ENCODE measurements at regions not wholly inside any gene's neighbourhood (a gene's known extent, or its start where the extent isn't known, plus 50 kb on each side); places are given as distances from the start of the nearest gene placed in this dataset.

GRCh38 chr5:174426851-174427250, 297.5 kb upstream of the MSX2 start:
- H3K4me3 ChIP-seq = no peak overlapping the region
- no peaks in the 10 kb centered on the region for H3K9me3 ChIP-seq
- no peak for ATAC-seq (ENCODE audit: insufficient number of reproducible peaks, low FRiP score, low read depth)
- no peaks in the 10 kb centered on the region for H3K36me3 ChIP-seq
- DNase-seq (ENCODE audit: low spot score) = no peak
- H3K27ac ChIP-seq = no peak overlapping the region
- H3K4me1 ChIP-seq (ENCODE audit: control insufficient read depth in 1 of 2, low read depth in 2 of 2) = no peaks in the 10 kb centered on the region
- TF ChIP-seq CTCF (IDR thresholded peaks at IDR 0.05) = no peak
- H3K27me3 ChIP-seq (replicated peaks; ENCODE audit: insufficient read depth) = no peaks in the 10 kb centered on the region

GRCh38 chr5:174427304-174427703, 297.1 kb upstream of the MSX2 start:
- DNase-seq (ENCODE audit: low spot score) (no peak), ATAC-seq (ENCODE audit: insufficient number of reproducible peaks, low FRiP score, low read depth) (no peak)
- Histone ChIP-seq H3K4me1 (ENCODE audit: control insufficient read depth in 1 of 2, low read depth in 2 of 2) (no peaks in the 10 kb centered on the region), H3K27me3 (replicated peaks; ENCODE audit: insufficient read depth) (no peaks in the 10 kb centered on the region), H3K36me3 (no peaks in the 10 kb centered on the region), H3K4me3 (no peak overlapping the region), H3K27ac (no peak overlapping the region), H3K9me3 (no peaks in the 10 kb centered on the region)
- TF ChIP-seq CTCF (IDR thresholded peaks at IDR 0.05) = no peak

GRCh38 chr5:174428895-174429294, 295.5 kb upstream of the MSX2 start:
- Histone ChIP-seq H3K36me3 (no peaks in the 10 kb centered on the region), H3K4me1 (ENCODE audit: control insufficient read depth in 1 of 2, low read depth in 2 of 2) (no peaks in the 10 kb centered on the region), H3K27ac (no peak overlapping the region), H3K27me3 (replicated peaks; ENCODE audit: insufficient read depth) (no peaks in the 10 kb centered on the region), H3K4me3 (no peak overlapping the region), H3K9me3 (no peaks in the 10 kb centered on the region)
- ATAC-seq (ENCODE audit: insufficient number of reproducible peaks, low FRiP score, low read depth) (no peak), DNase-seq (ENCODE audit: low spot score) (no peak)
- TF ChIP-seq CTCF (IDR thresholded peaks at IDR 0.05) = no peak

GRCh38 chr5:174430940-174431339, 293.4 kb upstream of the MSX2 start:
- DNase-seq (ENCODE audit: low spot score) (no peak), ATAC-seq (ENCODE audit: insufficient number of reproducible peaks, low FRiP score, low read depth) (no peak)
- Histone ChIP-seq H3K4me1 (ENCODE audit: control insufficient read depth in 1 of 2, low read depth in 2 of 2) (no peaks in the 10 kb centered on the region), H3K27me3 (replicated peaks; ENCODE audit: insufficient read depth) (no peaks in the 10 kb centered on the region), H3K9me3 (no peaks in the 10 kb centered on the region), H3K4me3 (no peak overlapping the region), H3K36me3 (no peaks in the 10 kb centered on the region), H3K27ac (no peak overlapping the region)
- TF ChIP-seq CTCF (IDR thresholded peaks at IDR 0.05) = no peak

- Histone ChIP-seq H3K27me3 (replicated peaks; ENCODE audit: insufficient read depth) (no peaks in the 10 kb centered on the region), H3K9me3 (no peaks in the 10 kb centered on the region), H3K36me3 (no peaks in the 10 kb centered on the region), H3K4me1 (ENCODE audit: control insufficient read depth in 1 of 2, low read depth in 2 of 2) (no peaks in the 10 kb centered on the region), H3K4me3 (no peak overlapping the region), H3K27ac (no peak overlapping the region)
- no peak for TF ChIP-seq CTCF (IDR thresholded peaks at IDR 0.05)
- no peak for DNase-seq (ENCODE audit: low spot score)
- no peak for ATAC-seq (ENCODE audit: insufficient number of reproducible peaks, low FRiP score, low read depth)
These were observed 292.9 kb upstream of the MSX2 start for GRCh38 chr5:174431504-174431903.

Data from thoracic aorta (tissue), 2 donors.